Astrocyte (in vitro differentiated cells and primary cell): ENCODE measurements at regions not wholly inside any gene's neighbourhood (a gene's known extent, or its start where the extent isn't known, plus 50 kb on each side); places are given as distances from the start of the nearest gene placed in this dataset.

Source experiments
- DNase-seq: peaks from one replicate; pipeline ENCODE4 v3.0.0-alpha.2; 2010; ENCODE audit warnings: low read depth
- FAIRE-seq: peaks from 2 replicates; lab custom pipeline; 2011; peaks lifted over from hg19 to GRCh38; lab: Jason Lieb, UNC
- H2AFZ ChIP-seq: 2 replicates; pipeline ENCODE4 v1.6.0; 2012; ENCODE audit warnings: low read depth, low read length, inconsistent platforms
- H3K27ac ChIP-seq: 2 replicates; pipeline ENCODE4 v1.5.1; 2011; ENCODE audit warnings: low read depth, low read length, inconsistent platforms
- H3K27me3 ChIP-seq: 2 replicates; pipeline ENCODE4 v1.6.0; 2011; ENCODE audit warnings: low read length, inconsistent platforms; ENCODE audit not compliant: insufficient read depth
- H3K36me3 ChIP-seq: 2 replicates; pipeline ENCODE4 v1.5.1; 2011; ENCODE audit warnings: low read length, inconsistent platforms; ENCODE audit not compliant: insufficient read depth
- H3K4me1 ChIP-seq: 2 replicates; pipeline ENCODE4 v1.5.1; 2011; ENCODE audit warnings: low read length, inconsistent platforms; ENCODE audit not compliant: insufficient read depth
- H3K4me2 ChIP-seq: 2 replicates; pipeline ENCODE4 v1.6.0; 2012; ENCODE audit warnings: low read length, inconsistent platforms
- H3K4me3 ChIP-seq: 2 replicates; pipeline ENCODE4 v1.5.1; 2011; ENCODE audit warnings: low read depth, mild to moderate bottlenecking, low read length, inconsistent platforms; ENCODE audit not compliant: insufficient read depth
- H3K79me2 ChIP-seq: 2 replicates; pipeline ENCODE4 v1.6.0; 2012; ENCODE audit warnings: mild to moderate bottlenecking, low read length, inconsistent platforms; ENCODE audit not compliant: insufficient read depth
- H3K9ac ChIP-seq: 2 replicates; pipeline ENCODE4 v1.6.0; 2012; ENCODE audit warnings: mild to moderate bottlenecking, low read length, inconsistent platforms
- H3K9me3 ChIP-seq: 2 replicates; pipeline ENCODE4 v1.5.1; 2012; ENCODE audit warnings: low read depth, mild to moderate bottlenecking, low read length, inconsistent platforms; ENCODE audit not compliant: insufficient read depth
- H4K20me1 ChIP-seq: 2 replicates; pipeline ENCODE4 v1.6.0; 2012; ENCODE audit warnings: low read length, inconsistent platforms; ENCODE audit not compliant: insufficient read depth
- H3K27ac Mint-ChIP-seq: one replicate; pipeline ENCODE4 v1.8.0; 2021; ENCODE audit warnings: mild to moderate bottlenecking, mixed read lengths; ENCODE audit not compliant: unreplicated experiment
- H3K27me3 Mint-ChIP-seq: one replicate; pipeline ENCODE4 v1.8.0; 2021; ENCODE audit warnings: low read depth, mixed read lengths; ENCODE audit not compliant: unreplicated experiment
- H3K36me3 Mint-ChIP-seq: one replicate; pipeline ENCODE4 v1.8.0; 2021; ENCODE audit warnings: low read depth, mixed read lengths; ENCODE audit not compliant: unreplicated experiment
- H3K4me1 Mint-ChIP-seq: one replicate; pipeline ENCODE4 v1.8.0; 2021; ENCODE audit warnings: low read depth, mixed read lengths; ENCODE audit not compliant: unreplicated experiment
- H3K4me3 Mint-ChIP-seq: one replicate; pipeline ENCODE4 v1.8.0; 2021; ENCODE audit warnings: mild to moderate bottlenecking, moderate library complexity, mixed read lengths; ENCODE audit not compliant: unreplicated experiment
- H3K9me3 Mint-ChIP-seq: one replicate; pipeline ENCODE4 v1.8.0; 2021; ENCODE audit warnings: mild to moderate bottlenecking, mixed read lengths; ENCODE audit not compliant: unreplicated experiment
- EZH2 ChIP-seq: IDR thresholded peaks from 2 replicates; pipeline ENCODE4 v1.6.1; 2012; ENCODE audit warnings: mild to moderate bottlenecking, low read length, inconsistent platforms; ENCODE audit not compliant: insufficient read depth
- TF ChIP-seq, protein P1 (sequence below): IDR thresholded peaks from 2 replicates; pipeline ENCODE4 v1.5.1; 2011; ENCODE audit warnings: low read depth, mild to moderate bottlenecking, inconsistent platforms, low read length, moderate library complexity; ENCODE audit not compliant: insufficient read depth

DNA sequence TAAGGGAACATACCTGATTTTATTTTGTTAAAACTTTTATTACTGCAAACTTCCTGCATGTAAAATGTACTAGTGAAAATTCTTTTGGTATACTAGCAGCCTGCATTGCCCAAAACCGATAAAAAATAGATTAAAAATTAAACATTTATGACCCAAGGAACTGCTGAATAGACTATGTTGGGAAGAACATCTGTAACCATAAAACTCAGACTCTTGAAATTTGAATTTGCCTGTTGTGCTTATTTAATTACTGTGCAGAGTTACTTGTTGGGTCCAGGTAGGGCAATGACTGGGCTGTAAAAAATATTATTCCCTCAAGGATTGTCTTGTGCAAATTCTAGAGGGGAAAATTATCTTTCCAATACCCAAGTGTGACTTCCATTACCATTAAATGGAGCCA, 193.5 kb upstream of the PITRM1 start:
- Mint-ChIP-seq H3K36me3 (no peaks in the 10 kb centered on the region), H3K4me1 (no peaks in the 10 kb centered on the region), H3K4me3 (no peak overlapping the region), H3K9me3 (peaks cover 16% of the 10 kb centered on the region), H3K27ac (no peak overlapping the region), H3K27me3 (no peaks in the 10 kb centered on the region)
- peaks cover 4% of the 10 kb centered on the region for H3K4me1 ChIP-seq
- no peak overlapping the region for H3K4me3 ChIP-seq
- H3K36me3 ChIP-seq: no peaks in the 10 kb centered on the region
- H3K79me2 ChIP-seq: no peaks in the 10 kb centered on the region
- H3K9ac ChIP-seq: no peak overlapping the region
- no peak for TF ChIP-seq EZH2
- TF ChIP-seq, protein P1, sequence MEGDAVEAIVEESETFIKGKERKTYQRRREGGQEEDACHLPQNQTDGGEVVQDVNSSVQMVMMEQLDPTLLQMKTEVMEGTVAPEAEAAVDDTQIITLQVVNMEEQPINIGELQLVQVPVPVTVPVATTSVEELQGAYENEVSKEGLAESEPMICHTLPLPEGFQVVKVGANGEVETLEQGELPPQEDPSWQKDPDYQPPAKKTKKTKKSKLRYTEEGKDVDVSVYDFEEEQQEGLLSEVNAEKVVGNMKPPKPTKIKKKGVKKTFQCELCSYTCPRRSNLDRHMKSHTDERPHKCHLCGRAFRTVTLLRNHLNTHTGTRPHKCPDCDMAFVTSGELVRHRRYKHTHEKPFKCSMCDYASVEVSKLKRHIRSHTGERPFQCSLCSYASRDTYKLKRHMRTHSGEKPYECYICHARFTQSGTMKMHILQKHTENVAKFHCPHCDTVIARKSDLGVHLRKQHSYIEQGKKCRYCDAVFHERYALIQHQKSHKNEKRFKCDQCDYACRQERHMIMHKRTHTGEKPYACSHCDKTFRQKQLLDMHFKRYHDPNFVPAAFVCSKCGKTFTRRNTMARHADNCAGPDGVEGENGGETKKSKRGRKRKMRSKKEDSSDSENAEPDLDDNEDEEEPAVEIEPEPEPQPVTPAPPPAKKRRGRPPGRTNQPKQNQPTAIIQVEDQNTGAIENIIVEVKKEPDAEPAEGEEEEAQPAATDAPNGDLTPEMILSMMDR: no peak
- no peak for FAIRE-seq
- H4K20me1 ChIP-seq: no peaks in the 10 kb centered on the region
- DNase-seq: no peak
- H3K27ac ChIP-seq: no peak overlapping the region
- H3K9me3 ChIP-seq: peaks cover 8% of the 10 kb centered on the region
- no peaks in the 10 kb centered on the region for H3K27me3 ChIP-seq
- H2AFZ ChIP-seq: no peak overlapping the region
- H3K4me2 ChIP-seq: no peak overlapping the region

DNA sequence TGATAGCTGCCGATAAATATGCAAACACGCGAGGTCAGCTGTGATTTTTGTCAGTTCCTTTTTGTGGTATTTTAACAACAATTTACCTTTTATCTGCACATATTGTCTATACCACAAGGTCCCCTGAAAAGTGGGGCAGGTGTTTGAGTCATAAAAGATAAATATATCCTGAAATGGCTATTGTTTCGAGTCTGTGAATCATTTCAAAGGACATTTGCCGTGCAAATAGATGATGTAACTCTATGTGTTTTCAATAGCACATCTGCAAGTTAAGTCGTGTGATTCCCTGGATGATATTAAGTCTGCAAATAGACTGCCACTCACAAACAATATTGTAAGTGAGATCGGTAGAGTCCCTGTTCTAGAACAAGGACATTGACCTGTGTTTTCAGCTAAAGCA, 193.0 kb upstream of the PITRM1 start:
- no peaks in the 10 kb centered on the region for H3K4me1 Mint-ChIP-seq
- H3K27ac Mint-ChIP-seq: no peak overlapping the region
- no peaks in the 10 kb centered on the region for H3K27me3 ChIP-seq

More for the DNA sequence above, 193.0 kb upstream of the PITRM1 start:
- DNase-seq (no peak), FAIRE-seq (no peak)
- no peaks in the 10 kb centered on the region for H3K27me3 Mint-ChIP-seq
- H3K36me3 ChIP-seq: no peaks in the 10 kb centered on the region
- no peak overlapping the region for H2AFZ ChIP-seq
- TF ChIP-seq EZH2: no peak
- TF ChIP-seq, protein P1: no peak
- no peaks in the 10 kb centered on the region for H3K79me2 ChIP-seq
- peaks cover 20% of the 10 kb centered on the region for H3K9me3 Mint-ChIP-seq
- no peak overlapping the region for H3K4me2 ChIP-seq
- peaks cover 11% of the 10 kb centered on the region for H3K9me3 ChIP-seq
- no peaks in the 10 kb centered on the region for H3K36me3 Mint-ChIP-seq
- H3K4me1 ChIP-seq: peaks cover 4% of the 10 kb centered on the region
- H4K20me1 ChIP-seq: no peaks in the 10 kb centered on the region
- no peak overlapping the region for H3K4me3 ChIP-seq
- no peak overlapping the region for H3K27ac ChIP-seq
- no peak overlapping the region for H3K4me3 Mint-ChIP-seq
- H3K9ac ChIP-seq: no peak overlapping the region
